NT2/D1 (cell line): ENCODE measurements at regions not wholly inside any gene's neighbourhood (a gene's known extent, or its start where the extent isn't known, plus 50 kb on each side); places are given as distances from the start of the nearest gene placed in this dataset.

ENCODE experiments used
- SUZ12 ChIP-seq: IDR thresholded peaks from 2 replicates; pipeline ENCODE4 v1.6.1; 2011; ENCODE audit not compliant: insufficient read length, insufficient read depth; ENCODE audit errors: extremely low read depth
- YY1 ChIP-seq: IDR thresholded peaks from 2 replicates; pipeline ENCODE4 v1.6.1; 2011; ENCODE audit not compliant: insufficient read length, insufficient read depth
- ZNF274 ChIP-seq: IDR thresholded peaks from 2 replicates; pipeline ENCODE4 v1.6.1; 2011; ENCODE audit warnings: mild to moderate bottlenecking, low read depth, low read length

GRCh38 chr2:53450923-53451322 is 316.7 kb upstream of the CHAC2 start:
- no peak for TF ChIP-seq YY1
- TF ChIP-seq SUZ12, result no peak
- no peak for TF ChIP-seq ZNF274
